ENCODE measurements at regions not wholly inside any gene's neighbourhood (a gene's known extent, or its start where the extent isn't known, plus 50 kb on each side); places are given as distances from the start of the nearest gene placed in this dataset.

DNA sequence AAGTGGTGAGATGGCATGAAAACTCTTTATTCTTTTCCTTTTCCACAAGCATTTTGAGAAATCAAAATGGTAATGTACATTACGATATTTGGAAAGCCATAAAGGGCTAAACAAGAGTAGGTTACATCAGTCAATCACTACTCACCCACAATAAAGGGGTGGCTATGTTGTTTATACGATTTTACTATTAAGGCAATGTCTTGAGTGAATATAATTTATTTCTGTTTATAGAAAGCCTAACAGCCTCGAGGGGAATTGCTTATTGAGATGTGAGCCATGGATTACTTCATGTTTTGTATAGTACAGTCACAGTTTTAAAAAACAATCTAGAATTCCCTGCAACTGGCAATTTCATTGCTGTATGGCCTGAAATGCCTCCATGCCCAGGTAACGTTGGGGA is 237.5 kb upstream of the RBBP8 start:
- H3K27ac ChIP-seq (ENCODE audit: low read depth in 2 of 2, low read length in 2 of 2), result no peak overlapping the region
- TF ChIP-seq, protein P1, sequence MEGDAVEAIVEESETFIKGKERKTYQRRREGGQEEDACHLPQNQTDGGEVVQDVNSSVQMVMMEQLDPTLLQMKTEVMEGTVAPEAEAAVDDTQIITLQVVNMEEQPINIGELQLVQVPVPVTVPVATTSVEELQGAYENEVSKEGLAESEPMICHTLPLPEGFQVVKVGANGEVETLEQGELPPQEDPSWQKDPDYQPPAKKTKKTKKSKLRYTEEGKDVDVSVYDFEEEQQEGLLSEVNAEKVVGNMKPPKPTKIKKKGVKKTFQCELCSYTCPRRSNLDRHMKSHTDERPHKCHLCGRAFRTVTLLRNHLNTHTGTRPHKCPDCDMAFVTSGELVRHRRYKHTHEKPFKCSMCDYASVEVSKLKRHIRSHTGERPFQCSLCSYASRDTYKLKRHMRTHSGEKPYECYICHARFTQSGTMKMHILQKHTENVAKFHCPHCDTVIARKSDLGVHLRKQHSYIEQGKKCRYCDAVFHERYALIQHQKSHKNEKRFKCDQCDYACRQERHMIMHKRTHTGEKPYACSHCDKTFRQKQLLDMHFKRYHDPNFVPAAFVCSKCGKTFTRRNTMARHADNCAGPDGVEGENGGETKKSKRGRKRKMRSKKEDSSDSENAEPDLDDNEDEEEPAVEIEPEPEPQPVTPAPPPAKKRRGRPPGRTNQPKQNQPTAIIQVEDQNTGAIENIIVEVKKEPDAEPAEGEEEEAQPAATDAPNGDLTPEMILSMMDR (IDR thresholded peaks at IDR 0.05; ENCODE audit: borderline replicate concordance, extremely low read depth, insufficient read depth), result no peak
- intact Hi-C loops (cut with DNase I), result no loop called here
- H3K9me3 ChIP-seq (ENCODE audit: control insufficient read depth in 2 of 3, insufficient read depth in 1 of 3, low read length in 3 of 3), result no peaks in the 10 kb centered on the region
- DNase-seq (no peak), FAIRE-seq (no peak)
- no peaks in the 10 kb centered on the region for H3K4me1 ChIP-seq (ENCODE audit: control insufficient read depth in 2 of 3, insufficient read depth in 2 of 3, low read depth in 1 of 3, low read length in 3 of 3)
- H3K27me3 ChIP-seq (ENCODE audit: control insufficient read depth, insufficient read depth, low read length), result no peaks in the 10 kb centered on the region
- no peak overlapping the region for H3K4me3 ChIP-seq (ENCODE audit: low read length in 3 of 3)
- no peak overlapping the region for H3K9ac ChIP-seq (ENCODE audit: low read length in 3 of 3)
- H3K36me3 ChIP-seq (ENCODE audit: control insufficient read depth in 2 of 3, insufficient read depth in 3 of 3, low read length in 3 of 3), result no peaks in the 10 kb centered on the region

GRCh38 chr18:22697561-22697960 is 235.6 kb upstream of the RBBP8 start:
- H3K4me3 ChIP-seq (ENCODE audit: low read length in 3 of 3), result no peak overlapping the region
- H3K36me3 ChIP-seq (ENCODE audit: control insufficient read depth in 2 of 3, insufficient read depth in 3 of 3, low read length in 3 of 3), result no peaks in the 10 kb centered on the region
- FAIRE-seq (no peak), DNase-seq (no peak)
- H3K9ac ChIP-seq (ENCODE audit: low read length in 3 of 3), result no peak overlapping the region
- TF ChIP-seq, protein P1 (IDR thresholded peaks at IDR 0.05; ENCODE audit: borderline replicate concordance, extremely low read depth, insufficient read depth), result no peak
- H3K27ac ChIP-seq (ENCODE audit: low read depth in 2 of 2, low read length in 2 of 2), result no peak overlapping the region
- H3K27me3 ChIP-seq (ENCODE audit: control insufficient read depth, insufficient read depth, low read length), result no peaks in the 10 kb centered on the region
- H3K9me3 ChIP-seq (ENCODE audit: control insufficient read depth in 2 of 3, insufficient read depth in 1 of 3, low read length in 3 of 3), result no peaks in the 10 kb centered on the region
- intact Hi-C loops (cut with DNase I), result no loop called here
- no peaks in the 10 kb centered on the region for H3K4me1 ChIP-seq (ENCODE audit: control insufficient read depth in 2 of 3, insufficient read depth in 2 of 3, low read depth in 1 of 3, low read length in 3 of 3)

GRCh38 chr18:22698711-22699110 is 234.4 kb upstream of the RBBP8 start:
- Histone ChIP-seq H3K36me3 (ENCODE audit: control insufficient read depth in 2 of 3, insufficient read depth in 3 of 3, low read length in 3 of 3) (no peaks in the 10 kb centered on the region), H3K4me3 (ENCODE audit: low read length in 3 of 3) (no peak overlapping the region), H3K27me3 (ENCODE audit: control insufficient read depth, insufficient read depth, low read length) (no peaks in the 10 kb centered on the region), H3K9me3 (ENCODE audit: control insufficient read depth in 2 of 3, insufficient read depth in 1 of 3, low read length in 3 of 3) (no peaks in the 10 kb centered on the region), H3K9ac (ENCODE audit: low read length in 3 of 3) (no peak overlapping the region), H3K4me1 (ENCODE audit: control insufficient read depth in 2 of 3, insufficient read depth in 2 of 3, low read depth in 1 of 3, low read length in 3 of 3) (no peaks in the 10 kb centered on the region), H3K27ac (ENCODE audit: low read depth in 2 of 2, low read length in 2 of 2) (no peak overlapping the region)
- intact Hi-C loops (cut with DNase I), result no loop called here
- TF ChIP-seq, protein P1 (IDR thresholded peaks at IDR 0.05; ENCODE audit: borderline replicate concordance, extremely low read depth, insufficient read depth), result no peak
- FAIRE-seq (no peak), DNase-seq (no peak)

- intact Hi-C loops (cut with DNase I), result no loop called here
- FAIRE-seq (no peak), DNase-seq (no peak)
- Histone ChIP-seq H3K4me1 (ENCODE audit: control insufficient read depth in 2 of 3, insufficient read depth in 2 of 3, low read depth in 1 of 3, low read length in 3 of 3) (peaks cover 0 to 4% (median 0%) of the 10 kb centered on the region in 3 donors), H3K36me3 (ENCODE audit: control insufficient read depth in 2 of 3, insufficient read depth in 3 of 3, low read length in 3 of 3) (no peaks in the 10 kb centered on the region), H3K4me3 (ENCODE audit: low read length in 3 of 3) (no peak overlapping the region), H3K27ac (ENCODE audit: low read depth in 2 of 2, low read length in 2 of 2) (no peak overlapping the region), H3K9ac (ENCODE audit: low read length in 3 of 3) (no peak overlapping the region), H3K9me3 (ENCODE audit: control insufficient read depth in 2 of 3, insufficient read depth in 1 of 3, low read length in 3 of 3) (no peaks in the 10 kb centered on the region), H3K27me3 (ENCODE audit: control insufficient read depth, insufficient read depth, low read length) (no peaks in the 10 kb centered on the region)
- TF ChIP-seq, protein P1 (IDR thresholded peaks at IDR 0.05; ENCODE audit: borderline replicate concordance, extremely low read depth, insufficient read depth), result no peak
These were observed 233.5 kb upstream of the RBBP8 start for GRCh38 chr18:22699629-22700028.
